PC-3 (cell line): ENCODE measurements at regions not wholly inside any gene's neighbourhood (a gene's known extent, or its start where the extent isn't known, plus 50 kb on each side); places are given as distances from the start of the nearest gene placed in this dataset.

ENCODE experiments used
- ATAC-seq: fragments of 200-7000 bp; cut with Tn5 transposase; 2 replicates; pipeline ENCODE4 v1.9.1; 2020; ENCODE audit warnings: mild to moderate bottlenecking, moderate library complexity
- BruUV-seq: library from RNA; stranded (reverse); fragments of 400-500 nt; replicated peaks from 2 replicates; lab custom pipeline; 2021; lab: Mats Ljungman, UMichigan
- CTCF ChIA-PET: fragments of 300-600 bp; sonication (Branson Sonifier 250); formaldehyde crosslinking; loops from one replicate; lab custom pipeline; 2022; ENCODE audit warnings: antibody characterized with exemption; lab: Charles Lee
- POLR2A ChIA-PET: fragments of 300-600 bp; sonication (Branson Sonifier 250); formaldehyde crosslinking; loops from one replicate; lab custom pipeline; 2022; ENCODE audit warnings: antibody characterized with exemption; ENCODE audit not compliant: unreplicated experiment; lab: Charles Lee
- DNase-seq: peaks from one replicate; pipeline ENCODE4 v3.0.0-alpha.2; 2015
- H2AFZ ChIP-seq: fragments of 300-600 bp; sonication (generic); 2 replicates; pipeline ENCODE4 v1.6.0; 2016; ENCODE audit warnings: antibody characterized with exemption, low read length
- H3F3A ChIP-seq: fragments of 300-600 bp; sonication (generic); one replicate; pipeline ENCODE4 v1.6.0; 2017; ENCODE audit warnings: antibody characterized with exemption, low read length, control low read depth, mild to moderate bottlenecking; ENCODE audit not compliant: unreplicated experiment
- H3K27ac ChIP-seq: fragments of 300-600 bp; sonication (generic); 2 replicates; pipeline ENCODE4 v1.5.1; 2016; ENCODE audit warnings: mild to moderate bottlenecking, low read length
- H3K27me3 ChIP-seq: fragments of 300-600 bp; sonication (generic); 2 replicates; pipeline ENCODE4 v1.6.1; 2016; ENCODE audit warnings: low read length, mixed read lengths
- H3K36me3 ChIP-seq: fragments of 300-600 bp; sonication (generic); 2 replicates; pipeline ENCODE4 v1.6.1; 2016; ENCODE audit warnings: low read depth, mixed run types, low read length, mixed read lengths
- H3K4me1 ChIP-seq: fragments of 300-600 bp; sonication (generic); 2 replicates; pipeline ENCODE4 v1.5.1; 2016; ENCODE audit warnings: low read length; ENCODE audit not compliant: insufficient read depth
- H3K4me2 ChIP-seq: fragments of 300-600 bp; sonication (generic); 2 replicates; pipeline ENCODE4 v1.6.0; 2016; ENCODE audit warnings: low read length
- H3K4me3 ChIP-seq: fragments of 300-600 bp; sonication (generic); 2 replicates; pipeline ENCODE4 v1.5.1; 2016; ENCODE audit warnings: mild to moderate bottlenecking, low read length, mixed read lengths
- H3K79me2 ChIP-seq: fragments of 300-600 bp; sonication (generic); 2 replicates; pipeline ENCODE4 v1.6.1; 2017; ENCODE audit warnings: low read length, mixed read lengths
- H3K9ac ChIP-seq: fragments of 300-600 bp; sonication (generic); 2 replicates; pipeline ENCODE4 v1.6.0; 2016; ENCODE audit warnings: mild to moderate bottlenecking, low read length
- H3K9me2 ChIP-seq: fragments of 300-600 bp; sonication (generic); replicated peaks from 2 replicates; pipeline ENCODE4 v1.6.1; 2016; ENCODE audit warnings: mixed run types, low read length, mixed read lengths
- H3K9me3 ChIP-seq: fragments of 300-600 bp; sonication (generic); 2 replicates; pipeline ENCODE4 v1.6.1; 2016; ENCODE audit warnings: low read length, mixed read lengths
- H4K20me1 ChIP-seq: fragments of 300-600 bp; sonication (generic); 2 replicates; pipeline ENCODE4 v1.6.1; 2016; ENCODE audit warnings: low read length, mixed read lengths
- EZH2 ChIP-seq: fragments of 300-600 bp; sonication (generic); IDR thresholded peaks from one replicate; pipeline ENCODE4 v1.6.1; 2017; ENCODE audit warnings: antibody characterized with exemption, mild to moderate bottlenecking, low read length; ENCODE audit not compliant: unreplicated experiment
- EZH2phosphoT487 ChIP-seq: fragments of 300-600 bp; sonication (generic); IDR thresholded peaks from 2 replicates; pipeline ENCODE4 v1.6.1; 2018; ENCODE audit warnings: mild to moderate bottlenecking, antibody characterized with exemption, low read length, borderline replicate concordance
- intact Hi-C: fragments of 100-400 bp; cut with micrococcal nuclease; formaldehyde crosslinking; loops from 2 replicates; pipeline ENCODE4 v1.9.0; 2023
- TF ChIP-seq, protein P1 (sequence below): fragments of 300-600 bp; sonication (generic); conservative IDR thresholded peaks from 2 replicates; pipeline ENCODE4 v1.5.1; 2017; ENCODE audit warnings: antibody characterized with exemption, low read depth, mild to moderate bottlenecking, low read length

DNA sequence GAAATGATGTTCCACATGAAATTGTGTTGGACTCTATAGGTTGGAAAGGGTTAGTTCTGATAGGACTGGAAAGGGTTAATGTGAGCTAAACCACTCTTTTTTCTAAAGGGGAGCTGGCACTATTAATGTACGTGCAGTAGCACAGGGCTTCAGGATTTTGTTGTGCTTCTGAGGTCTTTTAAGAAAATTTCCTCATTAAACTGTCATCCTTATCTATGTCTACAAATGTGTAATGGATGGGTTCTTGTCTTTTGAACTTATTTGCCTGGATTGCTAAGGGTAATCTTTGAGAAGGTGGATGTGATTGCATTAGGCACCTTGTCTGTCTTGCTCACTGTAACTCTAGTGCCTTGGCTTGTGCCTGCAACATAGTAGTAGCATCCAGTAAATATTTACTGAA is 106.0 kb upstream of the SLC4A4 start:
- H3F3A ChIP-seq: no peaks in the 10 kb centered on the region
- no peaks in the 10 kb centered on the region for H3K79me2 ChIP-seq
- no peaks in the 10 kb centered on the region for H4K20me1 ChIP-seq
- no TSS peak for BruUV-seq
- no peak overlapping the region for H3K9ac ChIP-seq
- intact Hi-C loops: no loop called here
- H3K4me1 ChIP-seq: peaks cover 6% of the 10 kb centered on the region; the same call in 1 of the 2 replicates
- H3K27me3 ChIP-seq: no peaks in the 10 kb centered on the region
- no peak overlapping the region for H2AFZ ChIP-seq
- no peaks in the 10 kb centered on the region for H3K36me3 ChIP-seq
- ChIA-PET CTCF (no interaction called here), POLR2A (no interaction called here)
- H3K27ac ChIP-seq: no peak overlapping the region
- DNase-seq (no peak), ATAC-seq (no peak)
- no peaks in the 10 kb centered on the region for H3K9me2 ChIP-seq
- H3K4me2 ChIP-seq: no peak overlapping the region
- no peaks in the 10 kb centered on the region for H3K9me3 ChIP-seq
- H3K4me3 ChIP-seq: no peak overlapping the region
- TF ChIP-seq EZH2: no peak
- TF ChIP-seq, protein P1, sequence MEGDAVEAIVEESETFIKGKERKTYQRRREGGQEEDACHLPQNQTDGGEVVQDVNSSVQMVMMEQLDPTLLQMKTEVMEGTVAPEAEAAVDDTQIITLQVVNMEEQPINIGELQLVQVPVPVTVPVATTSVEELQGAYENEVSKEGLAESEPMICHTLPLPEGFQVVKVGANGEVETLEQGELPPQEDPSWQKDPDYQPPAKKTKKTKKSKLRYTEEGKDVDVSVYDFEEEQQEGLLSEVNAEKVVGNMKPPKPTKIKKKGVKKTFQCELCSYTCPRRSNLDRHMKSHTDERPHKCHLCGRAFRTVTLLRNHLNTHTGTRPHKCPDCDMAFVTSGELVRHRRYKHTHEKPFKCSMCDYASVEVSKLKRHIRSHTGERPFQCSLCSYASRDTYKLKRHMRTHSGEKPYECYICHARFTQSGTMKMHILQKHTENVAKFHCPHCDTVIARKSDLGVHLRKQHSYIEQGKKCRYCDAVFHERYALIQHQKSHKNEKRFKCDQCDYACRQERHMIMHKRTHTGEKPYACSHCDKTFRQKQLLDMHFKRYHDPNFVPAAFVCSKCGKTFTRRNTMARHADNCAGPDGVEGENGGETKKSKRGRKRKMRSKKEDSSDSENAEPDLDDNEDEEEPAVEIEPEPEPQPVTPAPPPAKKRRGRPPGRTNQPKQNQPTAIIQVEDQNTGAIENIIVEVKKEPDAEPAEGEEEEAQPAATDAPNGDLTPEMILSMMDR: no peak
- no peak for TF ChIP-seq EZH2phosphoT487

DNA sequence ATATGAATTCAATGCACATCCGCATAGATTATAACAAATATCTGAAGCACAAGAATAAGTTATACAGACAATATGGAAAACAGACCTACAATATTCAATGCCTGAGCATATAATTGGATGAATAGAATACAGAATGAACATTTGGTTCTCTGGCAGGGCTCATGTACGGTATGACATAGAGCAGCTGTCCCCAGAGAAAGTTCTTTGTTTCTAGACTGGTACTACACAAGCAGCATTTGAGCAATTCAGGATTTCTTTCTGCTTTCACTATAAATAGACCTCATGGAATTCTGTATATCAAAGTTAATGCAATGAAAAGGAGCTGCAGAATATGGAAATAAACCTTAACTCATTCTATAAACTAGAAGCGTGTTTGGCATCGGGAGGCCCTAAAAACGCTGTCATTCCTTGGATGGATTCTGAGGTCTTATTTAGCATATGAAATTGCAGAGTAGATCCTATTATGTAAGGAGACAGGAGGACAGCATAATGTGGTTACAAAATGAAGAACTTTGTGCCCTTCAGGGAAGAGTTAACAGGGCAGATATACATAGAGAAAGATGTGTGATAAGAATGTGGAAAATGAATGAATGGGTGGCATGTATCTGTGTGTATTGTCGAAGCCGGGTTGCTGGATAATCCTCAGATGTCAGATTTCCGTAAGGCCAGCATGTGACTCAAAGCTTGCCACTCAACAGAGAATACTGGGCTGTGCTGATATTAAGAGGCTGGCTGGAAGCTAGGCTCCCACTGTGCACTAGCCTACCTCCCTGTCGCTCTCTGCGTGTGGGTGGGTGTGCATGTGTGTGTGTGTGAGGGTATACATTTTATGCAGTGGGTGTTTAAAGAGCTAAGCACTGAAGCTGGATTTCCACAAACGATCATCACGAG is 103.3 kb upstream of the SLC4A4 start:
- Histone ChIP-seq H4K20me1 (no peaks in the 10 kb centered on the region), H3K27ac (no peak overlapping the region), H2AFZ (no peak overlapping the region), H3K27me3 (no peaks in the 10 kb centered on the region), H3K36me3 (no peaks in the 10 kb centered on the region), H3K9me2 (no peaks in the 10 kb centered on the region), H3K4me2 (no peak overlapping the region), H3K9ac (no peak overlapping the region), H3F3A (no peaks in the 10 kb centered on the region), H3K4me1 (peaks cover 10% of the 10 kb centered on the region), H3K79me2 (no peaks in the 10 kb centered on the region), H3K4me3 (no peak overlapping the region), H3K9me3 (no peaks in the 10 kb centered on the region)
- TF ChIP-seq EZH2 (no peak), EZH2phosphoT487 (no peak)
- TF ChIP-seq, protein P1: no peak
- ATAC-seq: no peak
- DNase-seq: no peak
- CTCF ChIA-PET: no interaction called here
- intact Hi-C loops: no loop called here
- POLR2A ChIA-PET: interaction anchor here (0.7 kb wide), 1 partner anchor 471 kb away, joined by 3 read pairs; no protein-coding TSS in a partner anchor
- no TSS peak for BruUV-seq

DNA sequence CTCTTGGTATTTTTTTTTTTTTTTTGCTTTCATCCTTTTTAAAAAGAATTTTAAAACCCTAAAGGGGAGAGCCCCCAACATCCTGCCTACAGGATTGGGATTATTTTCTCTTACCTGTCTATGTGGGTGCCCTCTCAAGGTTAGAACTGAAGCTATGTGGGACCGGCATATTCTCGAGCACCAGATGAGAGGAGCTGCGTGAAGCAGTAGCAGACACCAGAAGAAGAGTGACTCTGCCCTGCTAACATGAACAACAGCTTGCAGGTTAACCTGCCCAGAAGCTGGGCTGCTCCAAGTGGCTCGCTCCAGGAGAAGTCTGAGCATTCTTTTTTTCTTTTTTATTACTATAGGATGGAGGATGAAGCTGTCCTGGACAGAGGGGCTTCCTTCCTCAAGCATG is 102.6 kb upstream of the SLC4A4 start:
- Histone ChIP-seq H3K9me3 (no peaks in the 10 kb centered on the region), H3K27ac (no peak overlapping the region), H4K20me1 (no peaks in the 10 kb centered on the region), H3K4me3 (no peak overlapping the region), H3K27me3 (no peaks in the 10 kb centered on the region), H3K4me2 (no peak overlapping the region), H3K36me3 (no peaks in the 10 kb centered on the region), H3K9ac (no peak overlapping the region), H3K79me2 (no peaks in the 10 kb centered on the region), H3K4me1 (peaks cover 10% of the 10 kb centered on the region), H2AFZ (no peak overlapping the region), H3F3A (no peaks in the 10 kb centered on the region), H3K9me2 (no peaks in the 10 kb centered on the region)
- ChIA-PET CTCF (no interaction called here), POLR2A (no interaction called here)
- ATAC-seq: no peak
- intact Hi-C loops: no loop called here
- BruUV-seq: no TSS peak
- TF ChIP-seq EZH2phosphoT487 (no peak), EZH2 (no peak)
- TF ChIP-seq, protein P1: no peak
- DNase-seq: no peak
